ENCODE measurements at regions not wholly inside any gene's neighbourhood (a gene's known extent, or its start where the extent isn't known, plus 50 kb on each side); places are given as distances from the start of the nearest gene placed in this dataset.
"Not testable (repeated sequence)": the region's sequence is repeated elsewhere in the genome, so short reads cannot be mapped to it uniquely, and the experiment has no call there.

DNA sequence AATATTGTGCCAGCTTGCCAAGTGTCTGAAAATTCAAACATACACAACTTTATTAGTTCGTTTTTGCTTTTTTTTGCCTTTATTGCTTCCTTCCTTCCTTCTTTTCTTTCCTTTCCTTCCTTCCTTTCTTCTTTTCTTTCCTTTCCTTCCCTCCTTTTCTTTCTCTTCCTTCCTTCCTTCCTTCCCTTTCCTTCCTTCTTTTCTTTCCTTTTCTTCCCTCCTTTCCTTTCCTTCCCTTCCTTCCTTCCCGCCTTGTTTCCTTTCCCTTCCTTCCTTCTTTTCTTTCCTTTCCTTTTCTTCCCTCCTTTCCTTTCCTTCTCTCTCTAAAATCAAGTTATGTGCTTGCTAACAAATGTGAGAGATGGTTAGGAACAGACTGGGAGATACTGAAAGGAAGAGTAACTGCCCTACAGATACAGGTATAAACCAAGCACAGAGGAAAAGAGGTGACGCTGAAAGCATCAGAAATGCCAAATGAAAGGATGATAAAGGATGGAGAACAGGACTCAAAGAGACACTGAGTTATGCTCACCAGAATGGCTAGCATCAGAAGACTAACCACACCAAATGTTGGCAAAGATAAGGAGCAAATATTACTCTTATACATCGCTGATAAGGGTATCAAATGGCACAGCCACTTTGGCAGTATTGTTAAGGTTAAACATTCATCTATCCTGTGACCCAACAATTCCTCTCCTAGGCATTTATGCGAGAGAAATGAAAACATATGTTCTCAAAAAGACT lies 151.6 kb downstream of the MREG start:
- DNase-seq, result no peak

DNA sequence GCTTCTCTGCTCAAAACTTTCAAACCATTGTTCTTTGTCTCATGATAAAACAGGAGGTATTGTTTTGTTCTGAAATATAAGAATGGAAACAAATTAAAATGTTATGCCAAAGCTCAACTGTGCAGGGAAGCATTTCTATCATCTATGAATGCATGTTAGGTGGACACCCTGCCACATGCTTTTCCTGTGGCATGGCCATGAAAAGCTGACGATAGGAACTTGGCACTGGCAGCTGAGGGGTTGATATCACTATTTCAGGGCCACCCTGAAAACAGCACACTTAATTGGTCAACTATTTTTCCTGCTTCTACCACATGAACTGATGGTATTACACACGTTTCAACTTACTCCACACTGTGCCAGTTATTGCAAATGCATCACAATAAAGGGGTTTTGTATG lies 157.3 kb downstream of the MREG start:
- DNase-seq, result no peak

DNA sequence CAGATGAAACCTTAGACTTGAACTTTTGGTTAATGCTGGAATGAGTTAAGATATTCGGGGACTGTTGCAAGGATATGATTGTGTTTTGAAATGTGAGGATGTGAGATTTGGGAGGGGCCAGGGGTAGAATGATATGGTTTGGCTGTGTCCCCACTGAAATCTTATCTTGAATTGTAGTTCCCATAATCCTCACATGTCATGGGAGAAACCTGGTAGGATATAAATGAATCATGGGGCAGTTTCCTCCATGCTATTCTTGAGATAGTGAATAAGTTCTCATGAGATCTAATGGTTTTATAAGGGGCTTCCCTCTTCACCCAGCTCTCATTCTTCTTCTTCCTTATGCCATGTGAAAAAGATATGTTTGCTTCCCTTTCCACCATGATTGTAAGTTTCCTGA lies 158.0 kb downstream of the MREG start:
- DNase-seq, result not testable (repeated sequence)

DNA sequence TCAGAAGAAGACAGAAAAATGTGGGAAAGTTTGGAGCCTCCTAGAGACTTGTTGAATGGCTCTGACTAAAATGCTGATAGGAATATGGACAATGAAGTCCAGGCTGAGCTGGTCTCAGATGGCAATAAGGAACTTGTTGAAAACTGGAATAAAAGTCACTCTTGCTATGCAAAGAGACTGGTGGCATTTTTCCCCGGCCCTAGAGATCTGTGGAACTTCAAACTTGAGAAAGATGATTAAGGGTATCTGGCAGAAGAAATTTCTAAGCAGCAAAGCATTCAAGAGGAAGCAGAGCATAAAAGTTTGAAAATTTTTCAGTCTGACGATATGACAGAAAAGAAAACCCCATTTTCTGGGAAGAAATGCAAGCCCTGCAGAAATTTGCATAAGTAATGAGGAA lies 159.3 kb downstream of the MREG start:
- DNase-seq, result no peak

- DNase-seq, result no peak
Observed at GRCh38 chr2:215851696-215852095, 161.7 kb downstream of the MREG start.

DNA sequence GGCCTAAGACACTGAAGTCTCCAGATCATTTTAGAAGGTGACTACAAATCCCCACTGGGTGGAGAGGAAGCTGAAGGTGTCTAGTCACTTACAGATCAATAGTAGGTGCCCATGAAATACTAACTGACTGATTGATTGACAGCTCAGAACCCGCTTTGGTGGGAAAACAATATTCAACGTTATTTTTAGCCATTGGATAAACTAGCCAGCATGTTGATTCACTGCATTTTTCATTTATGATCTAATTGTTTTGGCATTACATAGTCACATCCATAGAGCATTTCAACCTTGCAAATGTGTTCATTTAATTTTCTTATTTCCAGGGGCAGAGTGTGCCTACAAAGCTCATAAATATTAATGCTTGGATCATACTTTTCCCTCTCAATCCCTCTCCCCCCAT lies 162.3 kb downstream of the MREG start:
- DNase-seq, result no peak

DNA sequence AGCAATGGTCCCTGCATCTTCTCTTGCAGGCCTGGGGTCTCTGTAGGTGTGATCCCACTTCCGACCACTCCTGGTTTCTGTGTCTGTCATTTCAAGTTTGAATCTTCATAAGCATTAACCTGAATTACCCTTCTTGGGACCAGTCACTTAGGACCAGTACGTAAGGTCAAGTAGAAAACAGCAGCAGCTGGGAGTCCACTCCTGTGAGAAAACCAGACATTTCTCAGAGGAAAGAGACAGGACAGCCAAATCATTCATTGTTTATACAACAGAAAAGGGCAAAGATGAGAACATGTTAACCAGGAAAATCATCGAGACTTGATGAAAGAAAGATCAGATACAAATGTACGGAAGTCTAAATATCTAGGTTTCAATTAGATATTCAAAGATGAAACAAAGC lies 163.0 kb downstream of the MREG start:
- no peak for DNase-seq

- DNase-seq, result no peak
Observed at GRCh38 chr2:215849771-215850170, 163.6 kb downstream of the MREG start.

- no peak for DNase-seq
Observed at GRCh38 chr2:215848698-215849097, 164.7 kb downstream of the MREG start.

GRCh38 chr2:215848146-215848545 lies 165.2 kb downstream of the MREG start:
- no peak for DNase-seq

- DNase-seq, result no peak
Observed at GRCh38 chr2:215847718-215848117, 165.6 kb downstream of the MREG start.

DNA sequence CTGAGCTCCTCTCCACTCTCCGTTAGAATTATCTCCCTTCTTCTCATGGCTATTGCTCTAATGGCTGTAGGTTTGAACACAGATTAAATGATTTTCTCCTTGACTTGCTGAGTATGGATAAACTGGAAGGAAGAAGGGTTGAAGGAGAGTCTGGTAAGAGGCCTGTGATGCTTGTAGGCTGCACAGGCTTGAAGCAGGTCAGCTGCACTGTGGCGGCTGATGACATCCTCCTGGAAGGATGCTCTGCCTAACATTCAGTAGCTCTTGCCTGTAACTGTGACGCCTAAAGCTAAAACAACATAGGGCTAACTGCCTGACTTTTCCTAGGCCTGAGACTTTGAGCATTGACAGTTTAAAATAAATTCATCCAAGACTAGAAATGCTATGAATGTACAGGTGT lies 166.3 kb downstream of the MREG start:
- DNase-seq, result no peak

DNA sequence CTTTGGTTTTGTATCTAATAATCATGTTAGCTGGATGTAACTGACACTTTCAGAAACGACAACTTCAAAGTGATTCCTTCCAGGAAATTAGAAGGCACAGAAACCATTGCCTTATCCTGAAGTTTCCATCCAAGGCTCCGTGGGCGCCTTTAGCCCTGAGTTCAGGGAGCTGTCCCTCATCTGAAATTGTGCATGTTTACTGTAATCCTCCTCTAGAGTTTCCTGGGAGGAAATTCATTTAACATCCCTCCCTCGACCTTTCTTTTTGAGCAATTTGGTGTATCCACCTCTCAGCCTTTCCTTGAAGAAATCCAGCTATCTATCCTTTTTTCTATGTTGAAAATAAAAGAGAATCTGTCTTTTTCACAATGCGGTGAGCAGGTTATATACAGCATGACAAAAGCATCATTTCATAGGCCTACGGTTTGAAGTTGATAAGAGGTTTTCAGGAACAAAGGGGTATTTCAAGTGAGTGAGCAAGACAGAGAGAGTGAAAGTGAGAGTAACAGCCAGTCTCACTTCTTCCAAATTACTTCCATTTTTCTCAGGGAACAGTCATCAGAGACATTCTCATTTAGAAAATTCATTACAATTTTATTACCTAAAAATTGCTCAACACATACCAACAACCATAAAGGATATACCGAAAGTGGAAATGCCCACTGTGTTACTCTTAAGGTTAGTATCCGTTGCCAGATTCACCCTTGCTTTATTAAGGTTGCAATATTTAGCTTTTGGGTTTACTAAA lies 167.3 kb downstream of the MREG start:
- no peak for DNase-seq

GRCh38 chr2:215843579-215843978 lies 169.8 kb downstream of the MREG start:
- no peak for DNase-seq

GRCh38 chr2:215841175-215841816 lies 172.1 kb downstream of the MREG start:
- DNase-seq, result no peak

DNA sequence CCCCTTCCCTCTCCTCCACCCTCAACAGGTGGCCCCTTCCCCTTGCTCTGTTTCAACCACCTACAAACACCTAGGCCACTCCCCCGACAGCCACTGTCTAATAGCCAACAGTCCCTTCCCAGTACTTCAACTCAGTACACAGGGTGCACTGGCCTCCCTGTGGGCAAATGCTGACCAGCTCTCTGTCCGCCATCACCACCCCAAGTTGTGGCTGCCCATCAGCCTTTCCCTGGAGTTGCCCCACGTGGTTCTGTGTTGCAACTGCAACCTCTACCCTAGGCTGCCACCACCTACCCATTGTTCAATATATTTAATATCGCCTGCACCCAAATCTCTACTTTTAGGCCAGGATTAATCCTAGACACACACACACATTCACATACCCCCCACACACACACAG lies 173.5 kb downstream of the MREG start:
- no peak for DNase-seq

GRCh38 chr2:215839309-215839708 lies 174.0 kb downstream of the MREG start:
- DNase-seq, result no peak

DNA sequence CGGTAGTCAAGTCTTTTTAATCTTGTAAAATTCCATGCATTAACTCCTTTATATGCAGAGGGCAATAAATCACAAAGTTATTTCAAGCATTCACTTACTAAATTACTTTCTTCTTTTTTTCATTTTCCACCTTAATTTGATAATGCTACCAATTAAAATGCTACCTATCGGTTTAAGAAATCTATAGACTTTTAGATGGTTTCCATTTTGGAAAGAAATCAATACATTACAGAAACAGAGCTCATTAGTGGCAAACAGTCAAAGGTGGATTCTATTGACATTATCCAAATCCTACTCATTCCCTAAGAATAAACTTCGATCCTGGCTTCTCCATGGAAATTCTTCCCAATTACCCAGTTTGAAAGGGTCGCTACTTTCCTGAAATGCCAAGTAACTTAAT lies 176.5 kb downstream of the MREG start:
- no peak for DNase-seq

DNA sequence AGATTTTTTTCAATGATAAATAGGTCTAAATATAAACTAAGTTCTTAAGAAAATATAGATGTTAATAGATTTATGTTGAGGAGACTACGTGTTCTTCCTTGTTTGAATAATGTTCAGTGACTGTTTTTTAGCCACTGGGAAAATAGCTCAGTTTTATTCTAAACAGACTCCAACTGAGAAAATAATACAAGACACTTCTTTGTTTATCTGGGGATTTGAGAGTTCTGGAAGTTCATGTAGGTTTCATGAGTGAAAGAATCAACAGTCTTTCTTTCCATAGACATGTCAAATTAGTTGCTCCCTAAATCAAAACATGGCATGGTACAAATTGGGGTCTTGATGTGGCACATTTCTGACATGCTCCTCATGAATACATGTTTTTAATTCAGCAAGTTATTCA lies 177.7 kb downstream of the MREG start:
- DNase-seq, result no peak

DNA sequence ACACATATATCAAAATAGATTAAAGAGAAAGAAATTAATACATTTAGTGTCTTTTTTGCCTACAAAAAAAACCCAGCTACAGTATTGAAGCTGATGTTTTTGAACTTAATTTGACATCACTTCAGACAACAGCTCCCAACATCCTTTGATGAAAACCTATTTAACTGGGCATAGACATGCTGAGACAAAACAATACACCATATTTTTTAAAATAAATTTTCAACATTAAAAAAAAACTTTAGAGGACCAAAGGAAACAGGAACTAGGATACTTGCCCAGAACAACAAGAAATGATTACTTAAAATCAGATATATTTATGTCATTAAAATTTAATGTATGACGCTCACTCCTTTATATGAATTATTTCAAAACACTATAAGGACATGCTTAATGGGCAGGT lies 178.1 kb downstream of the MREG start:
- no peak for DNase-seq

GRCh38 chr2:215833531-215834162 lies 179.7 kb downstream of the MREG start:
- DNase-seq, result no peak

GRCh38 chr2:215832791-215833190 lies 180.6 kb downstream of the MREG start:
- DNase-seq, result no peak

DNA sequence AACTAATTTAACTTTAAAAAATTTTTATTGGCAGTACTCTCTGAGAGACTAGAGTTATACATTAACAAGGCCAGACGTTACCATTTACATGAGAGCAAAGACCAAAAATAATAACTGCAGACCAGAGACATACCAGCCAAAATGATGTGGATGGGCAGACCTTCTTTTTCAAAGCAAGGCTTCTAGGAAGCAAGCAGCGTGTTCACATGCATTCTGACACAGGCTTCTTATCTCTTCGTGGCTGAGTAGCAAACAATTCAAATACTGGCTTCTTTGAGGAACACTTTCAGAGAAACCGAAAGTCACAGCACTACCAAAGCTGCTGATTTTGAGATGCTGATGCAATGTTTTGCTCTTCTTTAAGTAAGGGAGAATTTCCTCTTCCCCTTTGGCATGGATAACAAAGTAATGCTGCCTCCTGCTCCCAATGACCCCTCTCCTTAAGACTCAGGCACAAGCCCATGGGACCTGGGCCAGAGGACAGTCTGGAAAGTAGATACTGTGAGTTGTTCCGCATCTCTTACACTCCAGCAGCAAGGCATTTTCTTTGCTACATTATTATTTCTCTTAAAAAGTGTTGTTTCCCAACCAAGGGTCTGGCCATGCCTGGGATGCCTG lies 181.9 kb downstream of the MREG start:
- DNase-seq, result no peak

All from NCI-H1048 (cell line).